ENCODE measurements at regions not wholly inside any gene's neighbourhood (a gene's known extent, or its start where the extent isn't known, plus 50 kb on each side); places are given as distances from the start of the nearest gene placed in this dataset.

GRCh38 chr10:50997461-50997860 lies 76.8 kb upstream of the PRKG1 start:
- TF ChIP-seq, protein P1, sequence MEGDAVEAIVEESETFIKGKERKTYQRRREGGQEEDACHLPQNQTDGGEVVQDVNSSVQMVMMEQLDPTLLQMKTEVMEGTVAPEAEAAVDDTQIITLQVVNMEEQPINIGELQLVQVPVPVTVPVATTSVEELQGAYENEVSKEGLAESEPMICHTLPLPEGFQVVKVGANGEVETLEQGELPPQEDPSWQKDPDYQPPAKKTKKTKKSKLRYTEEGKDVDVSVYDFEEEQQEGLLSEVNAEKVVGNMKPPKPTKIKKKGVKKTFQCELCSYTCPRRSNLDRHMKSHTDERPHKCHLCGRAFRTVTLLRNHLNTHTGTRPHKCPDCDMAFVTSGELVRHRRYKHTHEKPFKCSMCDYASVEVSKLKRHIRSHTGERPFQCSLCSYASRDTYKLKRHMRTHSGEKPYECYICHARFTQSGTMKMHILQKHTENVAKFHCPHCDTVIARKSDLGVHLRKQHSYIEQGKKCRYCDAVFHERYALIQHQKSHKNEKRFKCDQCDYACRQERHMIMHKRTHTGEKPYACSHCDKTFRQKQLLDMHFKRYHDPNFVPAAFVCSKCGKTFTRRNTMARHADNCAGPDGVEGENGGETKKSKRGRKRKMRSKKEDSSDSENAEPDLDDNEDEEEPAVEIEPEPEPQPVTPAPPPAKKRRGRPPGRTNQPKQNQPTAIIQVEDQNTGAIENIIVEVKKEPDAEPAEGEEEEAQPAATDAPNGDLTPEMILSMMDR (IDR thresholded peaks at IDR 0.05; ENCODE audit: low read depth, low read length, missing control alignments) = no peak
- H3K4me3 ChIP-seq (ENCODE audit: low read depth, low read length) = no peak overlapping the region
- DNase-seq (ENCODE audit: low read depth) = no peak

DNA sequence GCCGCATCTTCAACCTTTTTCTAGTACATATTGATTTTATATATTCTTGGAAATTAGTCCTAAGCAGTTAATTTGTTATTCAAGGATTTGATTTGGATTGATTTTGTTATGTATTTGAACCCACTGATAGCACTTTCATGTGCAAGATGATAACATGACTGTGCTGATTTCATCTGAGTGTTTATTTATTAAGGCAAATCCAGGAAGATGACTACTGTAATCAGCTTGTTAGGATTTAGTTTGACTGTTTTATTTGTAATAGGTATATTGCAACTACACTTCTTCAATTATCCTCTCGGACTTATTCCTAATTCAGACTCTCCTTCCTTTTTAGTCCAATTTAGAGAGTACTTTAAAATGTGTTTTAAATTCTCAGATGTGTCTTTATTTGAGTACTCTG lies 75.1 kb upstream of the PRKG1 start:
- no peak overlapping the region for H3K4me3 ChIP-seq (ENCODE audit: low read depth, low read length)
- no peak for DNase-seq (ENCODE audit: low read depth)
- TF ChIP-seq, protein P1 (IDR thresholded peaks at IDR 0.05; ENCODE audit: low read depth, low read length, missing control alignments) = no peak

DNA sequence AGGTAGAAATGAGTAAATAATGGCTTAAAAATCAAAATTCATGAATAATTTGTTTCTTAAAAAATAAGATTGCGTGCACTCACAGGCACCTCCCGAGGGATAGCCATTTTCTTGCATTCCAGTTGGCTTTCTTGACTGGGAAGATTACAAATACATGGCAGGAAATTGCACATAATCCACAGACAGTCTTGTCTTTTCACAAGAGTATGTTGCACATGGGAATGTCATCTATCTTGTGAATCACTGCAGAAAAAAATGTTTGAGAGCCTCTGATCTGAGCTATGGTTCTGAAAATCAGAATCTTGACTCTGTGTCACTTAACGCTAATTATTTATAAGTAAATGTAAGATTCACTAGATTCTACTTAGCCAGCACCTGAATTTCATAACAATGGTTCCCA lies 74.1 kb upstream of the PRKG1 start:
- TF ChIP-seq, protein P1 (IDR thresholded peaks at IDR 0.05; ENCODE audit: low read depth, low read length, missing control alignments) = no peak
- no peak for DNase-seq (ENCODE audit: low read depth)
- no peak overlapping the region for H3K4me3 ChIP-seq (ENCODE audit: low read depth, low read length)

- no peak for DNase-seq (ENCODE audit: low read depth)
- TF ChIP-seq, protein P1 (IDR thresholded peaks at IDR 0.05; ENCODE audit: low read depth, low read length, missing control alignments) = no peak
These were observed 73.3 kb upstream of the PRKG1 start for GRCh38 chr10:51000976-51001375.

DNA sequence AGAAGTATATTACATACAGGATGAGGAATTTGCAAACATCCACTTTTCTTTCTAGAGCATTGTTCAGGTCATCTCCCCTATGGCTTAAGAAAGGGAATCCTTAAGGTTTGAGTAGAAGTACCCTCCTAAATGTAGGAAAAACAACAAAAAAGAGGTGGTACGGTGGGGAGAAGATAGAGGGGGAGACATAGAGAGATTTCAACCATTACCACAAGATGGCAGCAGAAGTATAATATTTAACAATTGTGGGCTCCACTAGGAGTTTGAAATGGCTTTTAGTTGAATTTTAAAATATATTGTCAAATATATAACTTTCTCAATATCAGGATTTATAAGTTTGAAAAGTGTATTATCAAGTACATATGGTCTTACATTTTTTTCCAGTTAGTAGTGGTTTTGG lies 72.7 kb upstream of the PRKG1 start:
- TF ChIP-seq, protein P1 (IDR thresholded peaks at IDR 0.05; ENCODE audit: low read depth, low read length, missing control alignments) = peak; percentile 33
- no peak for DNase-seq (ENCODE audit: low read depth)
- H3K4me3 ChIP-seq (ENCODE audit: low read depth, low read length) = no peak overlapping the region

More at GRCh38 chr10:51000976-51001375, 73.3 kb upstream of the PRKG1 start:
- no peak overlapping the region for H3K4me3 ChIP-seq (ENCODE audit: low read depth, low read length)

- TF ChIP-seq, protein P1 (IDR thresholded peaks at IDR 0.05; ENCODE audit: low read depth, low read length, missing control alignments) = no peak
- no peak for DNase-seq (ENCODE audit: low read depth)
- no peak overlapping the region for H3K4me3 ChIP-seq (ENCODE audit: low read depth, low read length)
These were observed 71.8 kb upstream of the PRKG1 start for GRCh38 chr10:51002469-51002868.

DNA sequence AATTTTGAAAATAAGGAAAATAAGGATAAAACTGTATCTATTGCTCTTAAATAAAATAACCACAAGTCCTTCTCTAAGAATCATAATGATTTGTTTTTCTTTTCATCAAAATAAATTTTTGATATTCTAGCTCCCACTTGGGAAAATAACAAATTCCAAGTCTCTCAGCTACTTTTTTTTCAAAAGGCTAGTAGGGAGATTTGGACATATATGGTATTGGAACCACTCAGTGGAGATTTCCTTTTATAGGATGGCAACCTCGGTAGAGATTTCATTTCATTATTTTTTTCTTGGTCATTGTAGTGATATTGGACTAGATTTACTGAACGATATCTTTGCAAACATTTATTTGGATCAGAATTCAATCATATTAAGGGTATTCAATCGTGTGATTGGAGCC lies 69.5 kb upstream of the PRKG1 start:
- DNase-seq (ENCODE audit: low read depth) = no peak
- TF ChIP-seq, protein P1 (IDR thresholded peaks at IDR 0.05; ENCODE audit: low read depth, low read length, missing control alignments) = no peak
- no peak overlapping the region for H3K4me3 ChIP-seq (ENCODE audit: low read depth, low read length)

All from GM12864 (cell line).